RWPE2 (cell line): ENCODE measurements at regions not wholly inside any gene's neighbourhood (a gene's known extent, or its start where the extent isn't known, plus 50 kb on each side); places are given as distances from the start of the nearest gene placed in this dataset.

Experiments used
- ATAC-seq: fragments of 200-7000 bp; cut with Tn5 transposase; 3 replicates; pipeline ENCODE4 v1.9.1; 2021; ENCODE audit warnings: low read depth
- DNase-seq: peaks from one replicate; pipeline ENCODE4 v3.0.0-alpha.2; 2020; ENCODE audit warnings: low spot score
- H3K27ac ChIP-seq: fragments of 450-650 bp; 2 replicates; pipeline ENCODE4 v1.5.1; 2017; ENCODE audit warnings: mild to moderate bottlenecking; ENCODE audit not compliant: poor library complexity, severe bottlenecking
- H3K27me3 ChIP-seq: fragments of 250-450 bp; sonication (Bioruptor Pico); 2 replicates; pipeline ENCODE4 v1.5.1; 2021; ENCODE audit warnings: mild to moderate bottlenecking, moderate library complexity; ENCODE audit not compliant: insufficient read depth, poor library complexity, severe bottlenecking
- H3K36me3 ChIP-seq: fragments of 250-450 bp; sonication (Bioruptor Pico); 2 replicates; pipeline ENCODE4 v1.5.1; 2020; ENCODE audit warnings: low read depth, mild to moderate bottlenecking, moderate library complexity
- H3K4me1 ChIP-seq: fragments of 250-450 bp; sonication (Bioruptor Pico); 2 replicates; pipeline ENCODE4 v1.5.1; 2021; ENCODE audit warnings: mild to moderate bottlenecking, moderate library complexity; ENCODE audit not compliant: insufficient read depth, poor library complexity, severe bottlenecking
- H3K4me3 ChIP-seq: fragments of 250-450 bp; sonication (Bioruptor Pico); 2 replicates; pipeline ENCODE4 v1.5.1; 2021; ENCODE audit warnings: mild to moderate bottlenecking, moderate library complexity; ENCODE audit not compliant: severe bottlenecking
- H3K9me3 ChIP-seq: fragments of 250-450 bp; sonication (Bioruptor Pico); 2 replicates; pipeline ENCODE4 v1.5.1; 2021; ENCODE audit warnings: mild to moderate bottlenecking, moderate library complexity; ENCODE audit not compliant: severe bottlenecking
- TF ChIP-seq, protein P1 (sequence below): fragments of 450-650 bp; IDR thresholded peaks from one replicate; pipeline ENCODE4 v1.5.1; 2017; ENCODE audit warnings: mild to moderate bottlenecking, moderate library complexity; ENCODE audit not compliant: poor library complexity, severe bottlenecking

DNA sequence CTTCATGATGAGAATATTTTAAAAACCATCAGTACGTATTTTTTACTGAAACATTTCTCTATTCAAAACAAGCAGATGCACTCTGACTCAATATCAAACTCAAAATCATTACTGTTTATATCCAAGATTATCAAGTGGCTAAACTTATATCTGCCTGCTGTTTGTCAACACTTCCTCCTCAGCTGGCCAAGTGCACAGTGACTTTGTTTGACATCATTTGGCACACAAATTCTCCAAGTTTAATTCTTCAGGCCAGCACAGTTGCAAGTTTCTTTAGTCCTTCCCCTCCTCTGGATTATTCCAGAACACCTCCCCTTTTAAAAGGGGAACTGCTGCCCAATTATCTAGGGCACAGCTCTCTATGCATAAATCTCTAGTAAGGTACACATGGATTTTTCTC, 346.6 kb downstream of the FSIP2 start:
- ATAC-seq = no peak
- no peak overlapping the region for H3K27ac ChIP-seq
- no peaks in the 10 kb centered on the region for H3K9me3 ChIP-seq
- no peaks in the 10 kb centered on the region for H3K36me3 ChIP-seq
- TF ChIP-seq, protein P1, sequence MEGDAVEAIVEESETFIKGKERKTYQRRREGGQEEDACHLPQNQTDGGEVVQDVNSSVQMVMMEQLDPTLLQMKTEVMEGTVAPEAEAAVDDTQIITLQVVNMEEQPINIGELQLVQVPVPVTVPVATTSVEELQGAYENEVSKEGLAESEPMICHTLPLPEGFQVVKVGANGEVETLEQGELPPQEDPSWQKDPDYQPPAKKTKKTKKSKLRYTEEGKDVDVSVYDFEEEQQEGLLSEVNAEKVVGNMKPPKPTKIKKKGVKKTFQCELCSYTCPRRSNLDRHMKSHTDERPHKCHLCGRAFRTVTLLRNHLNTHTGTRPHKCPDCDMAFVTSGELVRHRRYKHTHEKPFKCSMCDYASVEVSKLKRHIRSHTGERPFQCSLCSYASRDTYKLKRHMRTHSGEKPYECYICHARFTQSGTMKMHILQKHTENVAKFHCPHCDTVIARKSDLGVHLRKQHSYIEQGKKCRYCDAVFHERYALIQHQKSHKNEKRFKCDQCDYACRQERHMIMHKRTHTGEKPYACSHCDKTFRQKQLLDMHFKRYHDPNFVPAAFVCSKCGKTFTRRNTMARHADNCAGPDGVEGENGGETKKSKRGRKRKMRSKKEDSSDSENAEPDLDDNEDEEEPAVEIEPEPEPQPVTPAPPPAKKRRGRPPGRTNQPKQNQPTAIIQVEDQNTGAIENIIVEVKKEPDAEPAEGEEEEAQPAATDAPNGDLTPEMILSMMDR = no peak
- no peak overlapping the region for H3K4me3 ChIP-seq
- H3K27me3 ChIP-seq = no peaks in the 10 kb centered on the region
- DNase-seq = no peak
- H3K4me1 ChIP-seq = no peaks in the 10 kb centered on the region

DNA sequence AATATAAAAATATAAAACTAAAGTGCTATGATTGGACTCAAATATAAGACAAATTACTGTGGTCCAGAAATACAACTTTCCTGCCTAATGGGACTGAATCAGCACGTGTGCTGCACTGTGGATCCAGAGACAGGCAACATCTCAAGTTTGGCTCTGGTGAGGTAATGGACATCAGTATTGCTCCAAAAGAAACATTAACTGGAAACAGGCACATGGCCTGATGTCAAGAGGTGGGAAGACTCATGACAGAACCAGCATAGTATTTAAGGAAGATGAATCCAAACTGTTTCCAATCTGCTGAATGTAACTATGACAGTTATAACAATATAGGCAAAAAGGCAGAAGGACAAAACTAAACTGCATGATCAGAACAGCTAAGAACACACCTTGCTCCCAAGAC, 354.6 kb downstream of the FSIP2 start:
- DNase-seq (no peak), ATAC-seq (no peak)
- no peaks in the 10 kb centered on the region for H3K4me1 ChIP-seq
- TF ChIP-seq, protein P1 = no peak
- H3K4me3 ChIP-seq = no peak overlapping the region
- no peak overlapping the region for H3K27ac ChIP-seq
- no peaks in the 10 kb centered on the region for H3K27me3 ChIP-seq
- no peaks in the 10 kb centered on the region for H3K9me3 ChIP-seq
- H3K36me3 ChIP-seq = no peaks in the 10 kb centered on the region

DNA sequence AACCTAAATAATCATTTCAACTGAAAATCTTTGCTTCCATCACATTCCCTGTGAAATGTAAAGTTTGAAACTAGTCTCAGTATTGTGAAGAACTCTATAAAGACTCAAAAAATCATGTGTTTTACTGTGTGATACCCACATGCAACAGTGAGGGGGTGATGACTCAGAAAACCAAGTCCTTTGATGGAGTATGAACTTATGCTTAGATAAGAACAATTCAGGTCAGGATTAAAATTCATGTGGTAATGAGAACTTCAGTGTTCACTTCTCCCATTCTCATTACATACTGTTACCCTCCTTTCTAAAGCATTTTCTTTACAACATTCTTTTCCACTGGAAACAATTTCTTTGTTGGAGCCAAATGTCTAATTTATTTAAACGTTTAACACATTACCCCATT, 360.2 kb downstream of the FSIP2 start:
- no peak for ATAC-seq
- H3K27me3 ChIP-seq = no peaks in the 10 kb centered on the region
- H3K9me3 ChIP-seq = no peaks in the 10 kb centered on the region
- no peak for DNase-seq
- TF ChIP-seq, protein P1 = no peak
- no peaks in the 10 kb centered on the region for H3K4me1 ChIP-seq
- no peak overlapping the region for H3K27ac ChIP-seq
- no peak overlapping the region for H3K4me3 ChIP-seq
- no peaks in the 10 kb centered on the region for H3K36me3 ChIP-seq

DNA sequence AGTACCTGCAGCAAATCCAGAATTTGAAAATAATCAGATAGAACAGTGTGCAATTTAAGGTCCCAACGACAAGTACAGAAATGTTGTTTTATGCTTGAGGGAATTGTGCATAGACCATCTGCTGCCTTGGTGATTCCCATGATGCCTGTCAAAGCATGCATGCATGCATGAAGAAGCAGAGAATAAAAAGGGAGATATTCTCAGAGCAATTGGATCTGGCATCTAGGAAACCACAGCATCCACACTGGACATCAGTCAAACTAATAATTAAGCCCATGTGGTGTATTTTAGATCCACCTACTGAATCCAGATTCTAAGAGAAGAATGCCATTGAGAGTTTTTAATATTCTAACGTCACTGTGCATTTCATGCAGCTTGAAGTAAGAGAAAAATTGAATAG, 361.2 kb downstream of the FSIP2 start:
- Histone ChIP-seq H3K27me3 (no peaks in the 10 kb centered on the region), H3K27ac (no peak overlapping the region), H3K4me1 (no peaks in the 10 kb centered on the region), H3K36me3 (no peaks in the 10 kb centered on the region), H3K4me3 (no peak overlapping the region), H3K9me3 (no peaks in the 10 kb centered on the region)
- ATAC-seq (no peak), DNase-seq (no peak)
- TF ChIP-seq, protein P1 = no peak

DNA sequence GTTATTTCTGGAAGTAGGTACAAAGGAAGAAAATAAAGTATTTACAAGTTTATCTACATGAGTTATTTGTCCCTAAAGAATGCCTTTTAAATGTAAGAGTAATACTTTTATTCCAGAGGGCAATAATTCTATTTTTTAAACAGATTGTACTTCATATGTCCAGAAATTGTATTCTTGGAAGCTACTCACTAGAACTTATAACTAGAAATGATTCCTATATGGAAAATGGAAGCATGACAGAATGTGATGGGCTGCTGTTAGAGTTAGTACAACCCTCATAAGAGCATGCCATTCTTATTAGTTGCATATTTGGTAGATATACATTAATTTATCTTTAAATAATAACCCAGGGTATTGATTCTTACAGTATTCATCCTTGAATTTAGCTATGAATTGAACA, 362.0 kb downstream of the FSIP2 start:
- TF ChIP-seq, protein P1 = no peak
- Histone ChIP-seq H3K27ac (no peak overlapping the region), H3K27me3 (no peaks in the 10 kb centered on the region), H3K9me3 (no peaks in the 10 kb centered on the region), H3K4me1 (no peaks in the 10 kb centered on the region), H3K4me3 (no peak overlapping the region), H3K36me3 (no peaks in the 10 kb centered on the region)
- ATAC-seq (no peak), DNase-seq (no peak)
